Glomerular endothelial cell (primary cell): ENCODE measurements at regions not wholly inside any gene's neighbourhood (a gene's known extent, or its start where the extent isn't known, plus 50 kb on each side); places are given as distances from the start of the nearest gene placed in this dataset.
"Not testable (repeated sequence)": the region's sequence is repeated elsewhere in the genome, so short reads cannot be mapped to it uniquely, and the experiment has no call there.

ENCODE experiments used
- DNase-seq: peaks from one replicate; pipeline ENCODE4 v3.0.0-alpha.2; 2011; ENCODE audit warnings: low read depth, low spot score; ENCODE audit errors: extremely low read depth

DNA sequence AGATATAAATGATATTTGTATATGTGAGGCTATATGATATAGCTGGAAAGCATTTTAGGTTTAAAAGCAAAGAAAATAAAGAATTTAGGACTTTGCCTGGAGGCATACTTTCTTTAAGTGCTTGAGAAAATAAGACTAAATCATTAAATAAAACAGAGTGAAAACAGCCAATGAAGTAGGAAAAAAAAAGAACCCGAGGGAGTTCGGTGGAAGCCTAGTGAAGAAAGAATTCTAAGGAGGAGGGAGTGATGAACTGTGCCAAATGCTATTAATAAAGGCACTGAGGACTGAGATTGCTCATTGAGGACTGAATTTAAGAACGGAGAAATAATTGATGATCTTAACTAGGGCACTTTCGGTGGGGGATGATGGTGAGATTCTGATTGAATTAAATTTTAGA lies 573.5 kb downstream of the DSC3 start:
- no peak for DNase-seq

DNA sequence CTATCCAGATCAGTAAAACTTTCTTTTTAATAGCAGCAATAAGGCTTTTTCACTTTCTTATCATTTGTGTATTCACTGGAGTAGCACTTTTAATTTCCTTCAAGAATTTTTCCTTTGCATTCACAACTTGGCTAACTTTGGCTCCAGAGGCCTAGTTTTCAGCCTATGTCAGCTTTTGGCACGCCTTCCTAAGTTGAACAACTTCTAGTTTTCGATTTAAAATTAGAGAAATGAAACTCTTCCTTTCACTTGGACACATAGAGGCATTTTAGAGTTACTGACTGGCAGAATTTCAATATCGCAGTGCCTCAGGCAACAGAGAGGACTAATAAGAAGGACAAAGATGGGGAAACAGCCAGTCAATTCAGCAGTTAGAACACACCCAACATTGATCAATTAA lies 577.4 kb downstream of the DSC3 start:
- no peak for DNase-seq

DNA sequence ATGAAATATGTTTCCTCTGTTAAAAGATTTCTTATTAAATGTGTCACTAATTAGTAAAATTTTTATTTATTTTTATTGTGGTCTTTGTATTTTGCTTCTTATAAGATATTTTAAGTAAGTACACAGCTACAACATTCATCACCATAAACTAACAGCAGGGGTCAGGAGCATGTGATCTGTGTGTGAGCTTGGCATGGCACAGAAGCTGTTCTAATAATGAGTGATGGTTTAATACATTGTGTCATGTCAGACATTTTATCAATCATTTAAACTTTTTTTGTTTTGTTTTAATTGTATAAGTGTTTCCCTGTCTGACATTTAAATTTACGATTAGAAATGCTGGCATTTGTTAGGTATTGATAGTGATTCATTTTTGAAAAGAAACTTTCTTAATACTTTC lies 585.4 kb downstream of the DSC3 start:
- DNase-seq, result no peak

DNA sequence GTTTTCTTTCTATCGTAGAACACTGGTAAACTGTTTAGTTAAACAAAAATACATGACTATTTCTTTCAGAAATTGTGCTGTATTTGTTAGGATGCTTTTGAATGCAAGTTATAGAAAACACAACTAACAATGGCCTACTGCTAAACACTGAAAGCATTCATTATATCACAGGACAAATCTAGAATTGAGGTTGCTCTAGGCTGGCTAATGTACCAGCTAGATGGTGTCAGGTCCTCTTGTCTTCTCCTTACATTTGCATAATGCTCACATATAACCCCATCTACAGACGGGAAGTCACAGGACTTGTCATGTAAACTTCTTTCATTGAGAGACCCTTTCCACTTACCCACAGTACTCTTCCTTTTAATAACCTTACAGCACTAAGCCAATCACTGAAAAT lies 586.8 kb downstream of the DSC3 start:
- no peak for DNase-seq

DNA sequence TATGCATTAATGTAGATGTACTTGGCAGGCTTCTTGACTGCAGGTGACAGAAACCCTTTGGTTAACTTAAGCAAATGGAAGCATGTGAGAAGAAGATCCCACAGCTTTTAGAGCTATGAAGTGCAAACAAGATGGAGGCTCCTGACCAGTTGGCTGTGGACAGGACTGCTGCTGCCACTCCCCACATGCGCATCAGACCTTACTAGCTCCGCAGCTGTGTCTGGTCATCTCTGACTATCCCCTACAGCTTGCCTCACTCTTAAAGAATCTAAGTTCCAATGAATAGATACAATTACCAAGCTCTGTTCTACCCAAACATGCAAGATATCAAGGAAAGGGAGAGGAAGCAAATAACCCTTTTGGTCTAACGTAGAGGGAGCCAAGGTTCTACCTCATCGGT lies 587.6 kb downstream of the DSC3 start:
- DNase-seq, result no peak

DNA sequence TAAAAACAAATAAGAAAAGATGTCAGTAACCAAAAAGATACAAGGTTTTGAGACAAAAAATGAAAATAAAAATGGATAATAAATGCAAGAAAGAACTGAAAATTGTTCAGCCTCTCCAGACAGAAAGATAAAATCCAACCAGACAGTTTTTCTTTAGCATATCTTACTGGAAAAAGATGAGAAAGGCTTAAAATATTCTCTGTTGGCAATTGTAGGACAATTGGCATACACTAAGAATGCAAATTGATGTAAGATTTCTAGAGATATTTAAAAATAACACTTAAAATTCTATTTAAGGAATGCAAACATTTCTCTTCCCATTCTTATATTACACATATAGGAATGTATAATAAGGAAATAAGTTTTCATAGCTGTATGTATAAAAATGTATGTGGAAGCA lies 590.6 kb downstream of the DSC3 start:
- no peak for DNase-seq

DNA sequence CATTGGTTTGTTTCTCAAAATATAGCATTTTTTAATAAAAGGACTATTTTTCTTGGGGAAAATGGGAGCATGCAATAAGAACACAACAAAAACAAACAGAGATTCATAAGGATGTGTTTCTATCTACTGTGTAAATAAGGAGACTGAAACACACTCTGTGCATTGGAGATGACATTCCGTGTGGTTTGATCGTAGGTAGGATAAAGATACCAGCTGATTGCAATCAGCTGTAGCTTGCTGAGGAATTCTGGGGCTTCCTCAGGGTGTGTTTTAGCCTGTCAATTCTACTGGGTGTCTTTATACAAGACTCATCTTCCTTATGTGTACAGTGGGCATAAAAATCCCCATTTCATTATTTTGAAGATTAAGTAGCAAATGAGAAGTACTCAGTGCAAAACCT lies 591.6 kb downstream of the DSC3 start:
- no peak for DNase-seq

DNA sequence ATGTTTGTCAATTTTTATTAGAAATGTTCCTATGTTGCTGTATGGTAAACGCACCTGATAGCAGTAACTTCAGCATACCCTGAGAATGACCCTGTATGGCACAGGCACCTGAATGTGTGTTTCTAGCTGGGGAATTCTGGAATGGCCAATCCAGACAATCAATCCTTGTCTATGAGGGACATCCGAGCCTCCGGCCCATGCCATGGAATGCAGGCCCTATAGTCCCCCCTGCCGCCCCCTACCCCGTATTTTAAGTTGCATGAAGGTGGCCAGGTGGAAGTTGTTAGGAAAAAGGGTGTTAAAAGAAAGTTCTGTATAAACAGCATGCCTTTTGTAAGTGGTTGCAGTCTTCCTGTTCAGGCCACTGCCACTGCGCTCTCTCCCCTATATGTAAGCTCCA lies 595.9 kb downstream of the DSC3 start:
- DNase-seq, result no peak

DNA sequence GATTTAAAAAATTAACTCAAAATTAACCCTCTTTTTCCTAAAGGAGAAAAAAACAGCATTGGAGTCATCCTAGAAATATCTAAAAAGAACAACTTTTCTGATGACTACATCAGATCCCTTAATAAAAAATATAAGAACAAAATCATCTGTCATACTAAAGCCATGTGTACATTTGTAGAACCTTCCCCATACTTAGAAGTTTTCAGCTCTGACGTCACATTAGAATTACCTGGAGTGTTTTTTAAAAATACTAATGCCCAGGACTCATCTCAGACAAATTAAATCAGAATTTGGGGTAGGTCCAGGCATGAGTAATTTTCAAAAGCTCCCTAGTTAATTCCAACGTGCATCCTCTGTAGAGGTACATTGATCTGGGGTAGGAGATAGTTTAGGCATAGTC lies 598.0 kb downstream of the DSC3 start:
- no peak for DNase-seq

DNA sequence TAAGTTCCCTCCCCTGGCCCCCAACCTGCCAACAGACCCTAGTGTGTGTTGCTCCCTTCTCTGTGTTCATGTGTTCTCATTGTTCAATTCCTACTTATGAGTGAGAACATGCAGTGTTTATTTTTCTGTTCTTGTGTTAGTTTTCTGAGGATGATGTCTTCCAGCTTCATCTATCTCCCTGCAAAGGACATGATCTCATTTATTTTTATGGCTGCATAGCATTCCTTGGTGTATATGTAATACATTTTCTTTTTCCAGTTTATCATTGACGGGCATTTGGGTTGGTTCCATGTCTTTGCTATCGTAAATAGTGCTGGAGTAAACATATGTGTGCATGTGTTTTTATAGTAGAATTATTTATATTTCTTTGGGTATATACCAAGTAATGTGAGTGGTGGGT lies 602.2 kb downstream of the DSC3 start:
- no peak for DNase-seq

DNA sequence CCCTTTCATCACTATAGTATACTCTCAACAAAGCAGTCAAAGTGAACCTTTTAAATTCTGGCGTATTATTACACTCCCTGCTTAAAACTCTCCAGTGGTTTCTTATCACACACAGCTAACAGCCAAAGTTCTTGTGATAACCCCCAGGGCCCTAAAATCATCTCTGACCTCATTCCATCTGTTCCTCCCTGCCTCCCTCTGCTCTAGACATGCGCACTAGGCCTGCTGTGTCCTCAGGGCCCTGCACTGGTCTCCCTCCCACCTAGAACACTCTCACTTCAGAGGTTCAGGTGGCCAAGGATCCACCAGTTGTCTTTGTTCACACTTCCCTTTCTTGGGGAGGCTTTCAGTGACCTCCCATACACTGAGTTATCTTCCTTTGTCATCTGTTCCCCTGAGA lies 603.4 kb downstream of the DSC3 start:
- DNase-seq, result no peak

DNA sequence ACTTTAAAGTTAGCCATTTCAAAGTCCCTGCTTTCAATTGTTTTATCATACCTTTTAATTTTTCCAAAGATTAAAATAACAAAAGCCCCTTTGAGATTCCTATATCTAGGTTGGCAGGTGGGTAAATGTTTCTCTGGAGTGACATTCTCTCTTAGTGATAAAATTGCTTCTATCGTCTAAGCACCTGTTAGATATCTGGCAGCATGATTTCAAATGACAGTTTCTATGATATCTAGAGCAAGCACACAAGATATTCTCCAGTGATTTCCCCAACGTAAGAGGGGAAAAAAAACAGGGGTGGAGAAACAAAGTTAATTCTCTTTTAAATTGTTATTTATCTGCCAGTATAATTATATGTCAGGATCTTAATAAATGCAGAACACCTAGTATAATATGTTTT lies 610.2 kb downstream of the DSC3 start:
- no peak for DNase-seq

DNA sequence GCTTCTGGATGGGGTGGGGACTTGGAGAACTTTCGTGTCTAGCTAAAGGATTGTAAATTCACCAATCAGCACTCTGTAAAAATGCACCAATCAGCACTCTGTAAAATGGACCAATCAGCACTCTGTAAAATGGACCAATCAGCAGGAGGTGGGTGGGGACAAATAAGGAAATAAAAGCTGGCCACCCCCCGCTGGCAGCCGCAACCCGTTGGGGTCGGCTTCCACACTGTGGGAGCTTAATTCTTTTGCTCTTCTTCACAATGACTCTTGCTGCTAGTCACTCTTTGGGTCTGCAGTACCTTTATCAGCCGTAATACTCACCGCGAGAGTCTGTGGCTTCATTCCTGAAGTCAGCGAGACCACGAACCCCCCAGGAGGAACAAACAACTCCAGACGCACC lies 623.1 kb downstream of the DSC3 start:
- DNase-seq, result not testable (repeated sequence)

DNA sequence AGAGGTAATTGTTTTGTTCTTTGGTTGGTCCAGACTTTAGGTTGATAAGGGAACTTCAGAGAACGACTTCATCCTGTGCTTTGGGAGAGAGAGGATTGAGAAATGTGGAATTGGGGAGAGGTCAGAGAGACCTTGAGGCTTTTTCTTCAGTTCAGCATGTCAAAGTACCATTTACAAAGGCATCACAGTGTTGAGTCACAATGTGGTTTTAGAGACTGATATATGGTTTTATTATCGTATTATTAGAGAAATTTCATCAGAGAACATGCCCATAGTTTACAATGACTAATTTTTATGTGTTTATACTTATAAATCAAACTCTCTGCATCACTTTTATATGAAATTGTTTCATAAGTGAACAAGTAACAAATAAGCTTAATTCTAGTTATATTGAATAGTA lies 626.6 kb downstream of the DSC3 start:
- no peak for DNase-seq

DNA sequence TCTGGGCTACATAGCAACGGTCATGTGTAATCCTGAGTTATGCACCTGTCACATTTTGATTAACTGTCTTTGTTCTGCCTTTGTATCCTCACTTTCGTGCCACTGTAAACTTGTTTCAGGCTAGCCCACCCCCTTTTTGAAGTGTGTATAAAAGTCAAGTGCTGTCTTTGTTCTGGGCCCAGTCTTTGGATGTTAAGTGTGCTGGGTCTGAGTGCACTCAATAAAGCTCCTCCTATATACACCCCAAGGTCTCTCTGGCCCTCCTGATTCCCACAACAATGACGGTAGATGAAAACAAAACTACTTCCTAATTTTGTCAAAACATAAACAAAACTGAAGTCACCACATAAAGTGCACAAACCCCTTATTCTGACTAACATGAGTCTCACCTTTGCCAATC lies 633.4 kb downstream of the DSC3 start:
- DNase-seq, result no peak

DNA sequence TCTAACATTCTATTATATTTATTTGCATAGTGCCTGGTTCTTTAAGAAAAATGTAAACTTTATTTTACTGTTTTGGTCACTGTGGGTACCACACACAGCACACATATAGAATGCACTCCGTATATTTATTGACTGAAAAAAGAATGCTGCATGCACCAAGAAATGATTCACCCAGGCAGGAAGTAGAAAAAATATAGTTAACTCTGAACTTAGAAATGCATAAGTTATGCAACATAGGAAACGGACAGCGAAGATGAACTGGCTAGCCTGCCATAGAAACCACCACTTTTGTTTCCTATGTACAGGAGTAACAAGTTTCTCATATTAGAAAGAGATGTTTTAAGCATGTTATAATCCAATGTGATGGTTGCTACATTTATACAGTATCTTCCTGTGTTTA lies 635.8 kb downstream of the DSC3 start:
- no peak for DNase-seq

DNA sequence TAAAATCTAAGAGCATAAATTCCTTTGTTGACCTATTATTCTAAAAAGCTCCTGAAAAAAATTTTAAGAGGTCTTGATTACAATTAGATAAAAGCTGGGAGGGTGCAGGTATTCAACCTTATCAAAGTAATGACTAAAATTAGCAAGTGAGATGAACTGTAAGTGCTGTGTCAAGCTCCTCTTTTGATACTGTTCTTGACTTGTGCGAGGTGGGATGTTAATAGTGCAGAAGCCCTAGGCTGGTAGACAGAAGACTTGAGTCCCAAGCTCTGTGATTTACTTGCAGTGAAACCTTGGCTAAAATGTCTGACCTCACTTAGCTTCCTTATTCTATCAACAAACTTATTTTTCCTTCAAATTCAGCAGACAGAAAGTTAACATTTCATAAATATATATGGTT lies 637.5 kb downstream of the DSC3 start:
- DNase-seq, result no peak

DNA sequence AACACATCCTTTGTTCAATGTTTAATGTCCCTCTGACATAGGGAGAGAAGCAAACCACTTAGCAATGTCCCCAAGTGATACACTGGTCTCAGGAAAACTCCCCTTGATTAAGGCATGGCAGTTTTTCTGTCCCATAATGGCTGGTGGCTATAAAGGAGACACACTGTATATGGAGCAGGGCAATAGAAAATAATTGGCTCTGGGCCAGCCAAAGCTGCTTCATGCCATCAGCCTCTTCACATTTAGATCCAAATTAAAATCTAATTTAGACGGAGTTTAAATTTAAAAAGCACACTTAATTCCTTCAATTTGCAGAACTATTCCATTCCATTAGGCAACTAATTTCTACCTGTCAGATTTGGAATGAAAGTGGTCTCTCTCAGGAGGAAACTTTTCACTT lies 638.1 kb downstream of the DSC3 start:
- DNase-seq, result no peak

DNA sequence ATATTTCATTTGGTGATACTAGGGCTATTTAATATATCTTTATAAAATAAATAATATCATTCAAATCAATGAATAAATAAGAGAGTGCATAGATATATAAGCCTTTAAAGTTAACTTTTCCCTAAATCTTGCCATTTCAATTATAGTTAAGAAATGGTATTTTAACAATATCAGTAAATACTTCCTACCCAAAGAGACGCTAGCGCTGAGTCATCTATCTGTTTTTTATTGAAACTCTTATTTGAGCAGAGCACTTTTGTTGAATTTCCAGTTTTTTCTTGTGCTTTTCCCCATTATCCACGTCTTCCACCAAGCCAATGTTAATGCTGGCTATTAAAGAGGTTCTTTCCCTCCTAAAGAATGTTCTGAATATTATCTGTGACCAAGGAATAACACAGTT lies 639.3 kb downstream of the DSC3 start:
- DNase-seq, result no peak

DNA sequence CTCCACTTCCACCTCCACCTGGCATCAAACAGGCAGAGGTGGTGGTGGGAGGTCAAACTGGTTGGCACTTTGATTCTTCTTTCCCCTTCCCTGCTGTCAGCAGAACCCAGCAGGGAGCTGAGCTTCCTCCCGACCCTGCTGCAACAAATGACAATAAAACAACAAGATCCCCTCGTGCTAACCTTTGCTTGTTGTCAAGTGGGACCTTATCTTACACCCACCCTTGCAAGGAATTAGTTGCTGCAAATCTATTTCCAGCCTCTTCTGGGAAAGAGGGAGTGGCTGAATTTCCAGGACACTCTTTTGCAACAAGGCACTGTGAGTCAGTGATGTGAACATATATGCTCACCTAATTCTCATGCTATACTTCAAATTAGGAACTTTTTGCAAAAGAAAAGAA lies 655.1 kb downstream of the DSC3 start:
- DNase-seq, result no peak

DNA sequence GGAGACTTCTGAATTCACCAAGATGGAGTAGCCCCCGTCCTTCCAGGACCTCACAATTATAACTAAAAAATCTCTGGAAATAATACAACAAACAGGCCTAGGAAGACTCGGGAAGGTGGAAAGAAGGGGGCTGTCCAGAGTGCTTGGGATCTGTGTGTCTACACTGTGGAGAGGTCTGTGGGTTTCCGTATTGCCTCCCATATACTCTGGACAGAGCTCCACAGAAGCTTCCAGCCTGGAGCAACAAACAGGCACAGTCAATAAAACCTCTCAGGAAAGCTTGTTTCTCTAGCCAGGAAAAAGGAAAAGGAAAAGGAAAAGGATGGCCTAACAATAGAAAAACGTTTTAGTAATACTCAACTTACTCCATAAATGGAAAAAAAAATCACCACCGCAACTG lies 655.9 kb downstream of the DSC3 start:
- DNase-seq, result no peak

DNA sequence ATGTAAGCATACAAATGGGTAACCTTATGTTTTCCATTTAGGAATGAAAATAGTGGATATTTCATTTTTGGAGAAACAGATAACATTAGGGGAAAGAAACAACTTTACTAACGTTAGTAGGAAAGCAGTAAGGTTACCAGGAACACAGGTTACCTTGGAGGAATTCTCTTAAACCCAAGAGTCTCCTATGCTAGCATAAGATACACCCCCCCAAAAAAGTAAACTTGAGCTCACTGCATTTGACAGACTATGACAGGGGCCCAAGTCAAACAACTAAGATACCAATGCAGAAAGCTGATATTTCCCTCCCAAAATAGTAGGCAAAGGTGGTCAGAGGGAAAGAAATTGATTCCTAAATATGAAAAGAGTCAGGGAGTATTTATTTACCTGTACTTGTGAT lies 656.9 kb downstream of the DSC3 start:
- no peak for DNase-seq

DNA sequence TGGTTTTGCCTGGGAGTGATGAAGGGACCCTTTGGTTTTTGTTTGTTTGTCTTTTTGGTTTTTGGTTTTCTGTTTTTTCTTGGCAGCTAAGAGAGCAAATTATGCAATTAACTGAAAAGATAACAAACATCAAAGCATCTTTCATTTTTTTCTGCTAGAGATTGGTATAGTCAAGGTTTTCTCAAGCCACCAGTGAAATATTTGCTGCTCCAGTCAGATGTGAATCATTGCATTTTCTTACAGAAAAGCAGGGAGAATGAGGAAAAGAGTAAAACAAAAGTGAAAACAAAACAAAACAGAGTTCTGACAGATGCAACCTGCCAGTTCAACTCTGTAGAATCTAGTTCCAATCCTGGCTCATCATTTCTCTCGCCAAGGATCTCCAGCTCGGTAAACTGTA lies 660.7 kb downstream of the DSC3 start:
- no peak for DNase-seq

DNA sequence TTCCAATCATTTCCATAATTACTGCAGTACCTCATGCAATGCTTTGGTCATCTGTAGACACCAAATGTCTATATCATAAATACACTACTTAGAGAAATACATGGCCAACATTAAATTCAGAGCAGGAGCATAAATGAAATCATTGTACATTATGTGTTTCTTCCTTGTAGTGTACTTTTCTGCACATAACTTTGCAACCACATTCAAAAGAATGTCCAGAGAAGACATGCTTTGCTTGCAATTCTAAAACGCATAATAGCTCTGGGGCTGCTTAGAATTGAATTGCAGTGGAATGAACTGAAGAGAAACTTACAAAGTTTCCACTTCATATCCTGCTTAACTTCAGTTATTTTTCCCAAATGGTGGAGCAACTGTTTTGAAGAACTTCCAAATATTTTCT lies 664.4 kb downstream of the DSC3 start:
- no peak for DNase-seq
